ENCODE measurements at regions not wholly inside any gene's neighbourhood (a gene's known extent, or its start where the extent isn't known, plus 50 kb on each side); places are given as distances from the start of the nearest gene placed in this dataset.

- Histone ChIP-seq H3K9ac (ENCODE audit: low read length in 3 of 3) (no peak overlapping the region), H3K4me3 (ENCODE audit: low read length in 3 of 3) (no peak overlapping the region), H3K9me3 (ENCODE audit: control insufficient read depth in 2 of 3, insufficient read depth in 1 of 3, low read length in 3 of 3) (no peaks in the 10 kb centered on the region), H3K4me1 (ENCODE audit: control insufficient read depth in 2 of 3, insufficient read depth in 2 of 3, low read depth in 1 of 3, low read length in 3 of 3) (no peaks in the 10 kb centered on the region), H3K36me3 (ENCODE audit: control insufficient read depth in 2 of 3, insufficient read depth in 3 of 3, low read length in 3 of 3) (no peaks in the 10 kb centered on the region), H3K27ac (ENCODE audit: low read depth in 2 of 2, low read length in 2 of 2) (no peak overlapping the region), H3K27me3 (ENCODE audit: control insufficient read depth, insufficient read depth, low read length) (no peaks in the 10 kb centered on the region)
- no peak for FAIRE-seq
- DNase-seq: peak in 3 of 5 donors; percentile 16 to 35 (median 28)
- TF ChIP-seq, protein P1, sequence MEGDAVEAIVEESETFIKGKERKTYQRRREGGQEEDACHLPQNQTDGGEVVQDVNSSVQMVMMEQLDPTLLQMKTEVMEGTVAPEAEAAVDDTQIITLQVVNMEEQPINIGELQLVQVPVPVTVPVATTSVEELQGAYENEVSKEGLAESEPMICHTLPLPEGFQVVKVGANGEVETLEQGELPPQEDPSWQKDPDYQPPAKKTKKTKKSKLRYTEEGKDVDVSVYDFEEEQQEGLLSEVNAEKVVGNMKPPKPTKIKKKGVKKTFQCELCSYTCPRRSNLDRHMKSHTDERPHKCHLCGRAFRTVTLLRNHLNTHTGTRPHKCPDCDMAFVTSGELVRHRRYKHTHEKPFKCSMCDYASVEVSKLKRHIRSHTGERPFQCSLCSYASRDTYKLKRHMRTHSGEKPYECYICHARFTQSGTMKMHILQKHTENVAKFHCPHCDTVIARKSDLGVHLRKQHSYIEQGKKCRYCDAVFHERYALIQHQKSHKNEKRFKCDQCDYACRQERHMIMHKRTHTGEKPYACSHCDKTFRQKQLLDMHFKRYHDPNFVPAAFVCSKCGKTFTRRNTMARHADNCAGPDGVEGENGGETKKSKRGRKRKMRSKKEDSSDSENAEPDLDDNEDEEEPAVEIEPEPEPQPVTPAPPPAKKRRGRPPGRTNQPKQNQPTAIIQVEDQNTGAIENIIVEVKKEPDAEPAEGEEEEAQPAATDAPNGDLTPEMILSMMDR (IDR thresholded peaks at IDR 0.05; ENCODE audit: borderline replicate concordance, extremely low read depth, insufficient read depth): no peak
- intact Hi-C loops (cut with DNase I): no loop called here
Observed at GRCh38 chr11:30774496-30775232, 188.5 kb upstream of the MPPED2 start.

DNA sequence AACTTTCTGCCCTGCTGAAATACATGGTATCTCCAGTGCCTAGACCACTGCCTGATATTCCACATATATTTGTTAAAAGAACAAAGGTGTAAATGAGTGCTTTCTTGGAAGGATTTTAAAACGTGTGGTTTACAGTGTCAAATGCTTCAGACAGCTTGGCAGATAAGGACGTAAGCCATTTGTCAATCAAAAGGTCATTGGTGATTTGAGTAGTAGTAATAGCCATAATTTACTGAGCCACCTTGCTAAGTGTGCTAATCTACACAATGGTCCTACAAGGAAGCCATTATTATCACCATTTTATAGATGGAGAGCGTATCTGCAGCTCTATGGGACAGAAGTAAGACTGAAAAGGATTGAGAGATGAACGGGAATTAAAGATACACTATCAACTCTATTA is 186.8 kb upstream of the MPPED2 start:
- Histone ChIP-seq H3K9me3 (ENCODE audit: control insufficient read depth in 2 of 3, insufficient read depth in 1 of 3, low read length in 3 of 3) (no peaks in the 10 kb centered on the region), H3K27ac (ENCODE audit: low read depth in 2 of 2, low read length in 2 of 2) (no peak overlapping the region), H3K9ac (ENCODE audit: low read length in 3 of 3) (no peak overlapping the region), H3K27me3 (ENCODE audit: control insufficient read depth, insufficient read depth, low read length) (no peaks in the 10 kb centered on the region), H3K4me3 (ENCODE audit: low read length in 3 of 3) (no peak overlapping the region), H3K36me3 (ENCODE audit: control insufficient read depth in 2 of 3, insufficient read depth in 3 of 3, low read length in 3 of 3) (no peaks in the 10 kb centered on the region), H3K4me1 (ENCODE audit: control insufficient read depth in 2 of 3, insufficient read depth in 2 of 3, low read depth in 1 of 3, low read length in 3 of 3) (no peaks in the 10 kb centered on the region)
- intact Hi-C loops (cut with DNase I): no loop called here
- DNase-seq: no peak
- FAIRE-seq: no peak
- TF ChIP-seq, protein P1 (IDR thresholded peaks at IDR 0.05; ENCODE audit: borderline replicate concordance, extremely low read depth, insufficient read depth): no peak

DNA sequence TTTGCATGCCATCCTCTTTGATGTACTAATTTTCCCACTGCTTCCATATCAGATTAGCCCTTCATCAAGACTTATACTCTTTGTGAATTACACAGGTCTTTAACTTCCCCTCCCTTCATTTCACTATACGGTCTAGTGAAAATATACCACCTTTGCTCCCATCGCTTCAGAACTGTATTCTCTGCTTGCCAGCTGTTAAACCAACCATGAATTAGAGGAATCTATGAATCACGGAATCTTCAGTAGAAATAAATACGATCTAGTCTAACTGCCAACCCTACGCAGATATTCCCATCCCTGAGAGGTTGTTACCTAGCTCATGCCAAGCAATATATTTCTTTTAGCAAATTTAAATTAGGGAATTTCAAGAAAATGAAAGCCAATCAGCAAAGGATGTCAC is 177.8 kb upstream of the MPPED2 start:
- no peaks in the 10 kb centered on the region for H3K4me1 ChIP-seq (ENCODE audit: control insufficient read depth in 2 of 3, insufficient read depth in 2 of 3, low read depth in 1 of 3, low read length in 3 of 3)
- H3K9ac ChIP-seq (ENCODE audit: low read length in 3 of 3): no peak overlapping the region
- H3K4me3 ChIP-seq (ENCODE audit: low read length in 3 of 3): no peak overlapping the region
- no peaks in the 10 kb centered on the region for H3K27me3 ChIP-seq (ENCODE audit: control insufficient read depth, insufficient read depth, low read length)
- TF ChIP-seq, protein P1 (IDR thresholded peaks at IDR 0.05; ENCODE audit: borderline replicate concordance, extremely low read depth, insufficient read depth): no peak
- intact Hi-C loops (cut with DNase I): no loop called here
- H3K9me3 ChIP-seq (ENCODE audit: control insufficient read depth in 2 of 3, insufficient read depth in 1 of 3, low read length in 3 of 3): peaks cover 0 to 7% (median 0%) of the 10 kb centered on the region in 3 donors
- no peaks in the 10 kb centered on the region for H3K36me3 ChIP-seq (ENCODE audit: control insufficient read depth in 2 of 3, insufficient read depth in 3 of 3, low read length in 3 of 3)
- peak in 1 of 5 donors; percentile 19 for DNase-seq
- no peak overlapping the region for H3K27ac ChIP-seq (ENCODE audit: low read depth in 2 of 2, low read length in 2 of 2)
- FAIRE-seq: no peak

Measured in kidney (tissue), 13 donors.